Frontal cortex (tissue), 3 donors: ENCODE measurements at regions not wholly inside any gene's neighbourhood (a gene's known extent, or its start where the extent isn't known, plus 50 kb on each side); places are given as distances from the start of the nearest gene placed in this dataset.

ENCODE experiments used
- DNase-seq, 2 donors: peaks; one replicate each; pipeline ENCODE4 v3.0.0; 2012; ENCODE audit warnings: low spot score in 2 of 2
- FAIRE-seq: peaks from 2 replicates; lab custom pipeline; 2012; peaks lifted over from hg19 to GRCh38; lab: Jason Lieb, UNC
- donor health status: control.
- donor health status: control.
- donor health status: control.

GRCh38 chr17:13320046-13320785 is 281.5 kb downstream of the HS3ST3A1 start:
- FAIRE-seq (no peak), DNase-seq (no peak)

- DNase-seq (no peak), FAIRE-seq (no peak)
Observed at GRCh38 chr17:13316657-13317056, 285.1 kb downstream of the HS3ST3A1 start.

- FAIRE-seq, result no peak
- no peak for DNase-seq
Observed at GRCh38 chr17:13311306-13311705, 290.4 kb downstream of the HS3ST3A1 start.

- no peak for FAIRE-seq
Observed at GRCh38 chr17:13310858-13311257, 290.9 kb downstream of the HS3ST3A1 start.

GRCh38 chr17:13306310-13306962 is 288.6 kb upstream of the ELAC2 start:
- DNase-seq, result peak in 1 of 2 donors; percentile 8
- FAIRE-seq, result no peak

More at GRCh38 chr17:13310858-13311257, 290.9 kb downstream of the HS3ST3A1 start:
- no peak for DNase-seq

- no peak for DNase-seq
- no peak for FAIRE-seq
Observed at GRCh38 chr17:13302983-13303382, 285.2 kb upstream of the ELAC2 start.

- FAIRE-seq (no peak), DNase-seq (no peak)
Observed at GRCh38 chr17:13302419-13302818, 284.6 kb upstream of the ELAC2 start.

GRCh38 chr17:13297183-13297582 is 279.4 kb upstream of the ELAC2 start:
- DNase-seq (no peak), FAIRE-seq (no peak)

- DNase-seq, result no peak
Observed at GRCh38 chr17:13293421-13293820, 275.6 kb upstream of the ELAC2 start.

GRCh38 chr17:13292291-13292690 is 274.5 kb upstream of the ELAC2 start:
- DNase-seq (no peak), FAIRE-seq (no peak)

More at GRCh38 chr17:13293421-13293820, 275.6 kb upstream of the ELAC2 start:
- no peak for FAIRE-seq

GRCh38 chr17:13288248-13288647 is 270.4 kb upstream of the ELAC2 start:
- no peak for FAIRE-seq

GRCh38 chr17:13287226-13287625 is 269.4 kb upstream of the ELAC2 start:
- no peak for FAIRE-seq
- no peak for DNase-seq

More at GRCh38 chr17:13288248-13288647, 270.4 kb upstream of the ELAC2 start:
- DNase-seq, result no peak

- DNase-seq (no peak), FAIRE-seq (no peak)
Observed at GRCh38 chr17:13283606-13284005, 265.8 kb upstream of the ELAC2 start.

GRCh38 chr17:13281626-13282025 is 263.8 kb upstream of the ELAC2 start:
- FAIRE-seq (no peak), DNase-seq (no peak)

- FAIRE-seq, result no peak
- DNase-seq, result no peak
Observed at GRCh38 chr17:13273806-13274205, 256.0 kb upstream of the ELAC2 start.

- DNase-seq, result no peak
- no peak for FAIRE-seq
Observed at GRCh38 chr17:13272296-13272695, 254.5 kb upstream of the ELAC2 start.

- FAIRE-seq (no peak), DNase-seq (no peak)
Observed at GRCh38 chr17:13268791-13269595, 251.2 kb upstream of the ELAC2 start.

- FAIRE-seq (no peak), DNase-seq (no peak)
Observed at GRCh38 chr17:13266606-13267005, 248.8 kb upstream of the ELAC2 start.

- DNase-seq, result no peak
- no peak for FAIRE-seq
Observed at GRCh38 chr17:13265311-13265710, 247.5 kb upstream of the ELAC2 start.

- DNase-seq (no peak), FAIRE-seq (no peak)
Observed at GRCh38 chr17:13263746-13264145, 245.9 kb upstream of the ELAC2 start.

- DNase-seq (no peak), FAIRE-seq (no peak)
Observed at GRCh38 chr17:13256545-13256944, 238.7 kb upstream of the ELAC2 start.
